ENCODE measurements at regions not wholly inside any gene's neighbourhood (a gene's known extent, or its start where the extent isn't known, plus 50 kb on each side); places are given as distances from the start of the nearest gene placed in this dataset.

DNA sequence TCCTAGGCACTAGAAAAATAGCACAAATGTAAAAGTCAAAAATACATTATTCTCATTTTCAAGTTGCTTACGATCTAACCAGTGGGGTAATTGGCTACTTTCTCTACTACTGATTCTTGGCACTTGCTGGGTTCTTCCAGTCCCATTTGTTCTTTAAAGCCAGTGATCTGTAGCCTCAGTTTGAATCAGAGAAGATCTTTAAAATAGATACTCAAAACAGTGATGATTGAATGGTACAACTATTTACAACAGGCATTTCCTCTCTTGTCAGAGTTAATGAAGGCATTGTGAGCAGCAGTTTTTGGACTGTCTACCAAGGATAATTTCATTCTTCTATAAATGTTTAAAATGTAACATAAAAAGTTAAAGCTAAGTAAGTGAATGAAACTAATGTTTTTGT is 128.3 kb upstream of the FSIP2 start:
- Histone ChIP-seq H4K91ac (ENCODE audit: insufficient read length, low read depth, low read length) (no peak overlapping the region), H2BK15ac (ENCODE audit: low read depth, low read length) (no peak overlapping the region), H3K4me2 (ENCODE audit: insufficient read depth, insufficient read length, low read length) (no peak overlapping the region), H2BK12ac (ENCODE audit: insufficient read length, low read depth, low read length) (no peak overlapping the region), H2BK5ac (ENCODE audit: insufficient read length, low read length) (no peak overlapping the region), H3K23me2 (ENCODE audit: insufficient read length, low read depth, low read length, poor library complexity, severe bottlenecking) (no peaks in the 10 kb centered on the region), H4K20me1 (ENCODE audit: control insufficient read depth, insufficient read depth, insufficient read length) (no peaks in the 10 kb centered on the region), H2AK5ac (ENCODE audit: insufficient read length, low read length) (no peak overlapping the region), H2BK120ac (ENCODE audit: low read depth, low read length, poor library complexity, severe bottlenecking) (no peak overlapping the region), H2BK20ac (ENCODE audit: low read depth, low read length, poor library complexity, severe bottlenecking) (no peak overlapping the region), H3K9me3 (ENCODE audit: control insufficient read depth, low read depth, low read length) (no peaks in the 10 kb centered on the region), H3K14ac (ENCODE audit: insufficient read depth, low read length) (no peak overlapping the region), H3K27ac (ENCODE audit: insufficient read length, low read depth, low read length) (no peak overlapping the region), H3K27me3 (ENCODE audit: insufficient read depth, low read length) (no peaks in the 10 kb centered on the region), H3K9ac (ENCODE audit: extremely low read depth, insufficient read length, low read length) (no peak overlapping the region), H4K5ac (ENCODE audit: insufficient read length, low read depth, low read length) (no peak overlapping the region), H3K23ac (ENCODE audit: insufficient read length, low read depth, low read length) (no peak overlapping the region), H3K56ac (ENCODE audit: insufficient read length, low read depth, low read length) (no peak overlapping the region), H3T11ph (ENCODE audit: low read length) (no peak overlapping the region), H3K18ac (ENCODE audit: insufficient read length, low read depth, low read length) (no peak overlapping the region), H3K4me1 (ENCODE audit: insufficient read depth, low read length) (no peaks in the 10 kb centered on the region), H3K79me1 (ENCODE audit: insufficient read depth, low read depth, low read length, poor library complexity, severe bottlenecking) (no peaks in the 10 kb centered on the region), H2AFZ (ENCODE audit: low read length) (no peak overlapping the region), H4K8ac (replicated peaks; ENCODE audit: insufficient read length, low read depth, low read length) (no peak overlapping the region), H3K79me2 (ENCODE audit: insufficient read depth, low read length) (no peaks in the 10 kb centered on the region), H3K4ac (ENCODE audit: low read depth, low read length) (no peak overlapping the region)
- no peak for DNase-seq
- no peak for TF ChIP-seq CTCF (conservative IDR thresholded peaks at IDR 0.05)
- WGBS (ENCODE audit: extremely low coverage, insufficient read length, low lambda C conversion rate), result no CpG with 5 or more reads among the region's 1 CpG
- Mint-ChIP-seq H3K27ac (no peak overlapping the region), H3K4me3 (no peak overlapping the region), H3K27me3 (ENCODE audit: low read depth) (no peaks in the 10 kb centered on the region), H3K4me1 (no peaks in the 10 kb centered on the region), H3K9me3 (no peaks in the 10 kb centered on the region; a peak in 1 of 5 replicates), H3K36me3 (ENCODE audit: insufficient read depth in 1 of 3, low read depth in 3 of 3) (no peaks in the 10 kb centered on the region; a peak in 1 of 7 replicates)

Data from H9 (cell line).